ENCODE measurements at regions not wholly inside any gene's neighbourhood (a gene's known extent, or its start where the extent isn't known, plus 50 kb on each side); places are given as distances from the start of the nearest gene placed in this dataset.

DNA sequence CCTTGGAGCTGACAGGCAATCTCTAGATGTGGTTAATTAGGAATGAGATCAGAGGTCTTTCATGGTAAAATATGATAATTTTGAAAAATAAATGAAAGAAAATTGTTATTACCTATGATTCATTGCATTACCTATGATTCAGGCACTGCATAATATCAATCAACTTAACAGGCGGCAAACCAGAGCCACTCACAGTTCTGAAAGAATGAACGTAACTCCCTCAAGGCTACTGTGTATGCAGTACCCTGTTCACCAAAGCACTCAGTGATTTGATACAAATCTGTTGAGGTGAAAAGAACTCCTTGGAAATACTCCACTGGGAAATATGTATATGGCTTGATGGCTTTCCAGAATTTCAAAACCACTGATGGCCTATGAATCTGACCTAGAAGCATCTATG is 398.9 kb downstream of the ACTL7B start:
- no peak for FAIRE-seq
- POLR2A ChIA-PET = no interaction called here

More for the DNA sequence above, 398.9 kb downstream of the ACTL7B start:
- CTCF ChIA-PET = interaction anchor here (0.9 to 1.6 kb wide), 3 partner anchors 12 to 972 kb away, joined by 3 to 8 read pairs (median 4); no protein-coding TSS in a partner anchor
- no peak overlapping the region for H3K27ac ChIP-seq (ENCODE audit: insufficient read depth, low read depth, low read length)
- H3K4me2 ChIP-seq (ENCODE audit: insufficient read depth, low read length) = no peak overlapping the region
- H3K9me1 ChIP-seq (replicated peaks; ENCODE audit: control insufficient read depth, extremely low read depth, insufficient read depth, low read length) = no peaks in the 10 kb centered on the region
- no peak overlapping the region for H3K9ac ChIP-seq (replicated peaks; ENCODE audit: extremely low read depth, insufficient read depth, low read length)
- no peak for DNase-seq (ENCODE audit: low read depth, low spot score)
- intact Hi-C loops (cut with micrococcal nuclease) (no loop called here), dilution Hi-C loops (cut with MboI; ENCODE audit: extremely low pct_ligation_motif_present, low sequenced_read_pairs) (no loop called here)
- H2AFZ ChIP-seq (ENCODE audit: low read depth, low read length) = no peak overlapping the region
- BruUV-seq (replicated peaks) = no TSS peak
- H3K79me2 ChIP-seq (ENCODE audit: control insufficient read depth, insufficient read depth, low read length) = no peaks in the 10 kb centered on the region
- no peaks in the 10 kb centered on the region for H3K4me1 ChIP-seq (ENCODE audit: control insufficient read depth, extremely low read depth, insufficient read depth, low read length)
- H3K36me3 ChIP-seq (ENCODE audit: control insufficient read depth in 2 of 2, extremely low read depth in 1 of 2, insufficient read depth in 2 of 2, low read length in 2 of 2) = no peaks in the 10 kb centered on the region
- no peak overlapping the region for H3K4me3 ChIP-seq (replicated peaks in 1 of 3; ENCODE audit: insufficient read depth in 1 of 3, low read depth in 1 of 3, low read length in 3 of 3)
- no peaks in the 10 kb centered on the region for H4K20me1 ChIP-seq (replicated peaks; ENCODE audit: control insufficient read depth, extremely low read depth, insufficient read depth, low read length)
- no peaks in the 10 kb centered on the region for H3K9me3 ChIP-seq (replicated peaks; ENCODE audit: control insufficient read depth, insufficient read depth, low read length)
- TF ChIP-seq EZH2 (IDR thresholded peaks at IDR 0.05; ENCODE audit: borderline replicate concordance, low read depth, low read length, severe bottlenecking) (no peak), MYC (IDR thresholded peaks at IDR 0.05; ENCODE audit: low read depth, low read length) (no peak), GATA2 (IDR thresholded peaks at IDR 0.05; ENCODE audit: insufficient read depth, insufficient read length, low read depth, low read length) (no peak), JUN (IDR thresholded peaks at IDR 0.05; ENCODE audit: borderline replicate concordance, insufficient read depth, insufficient read length, low read depth) (no peak), MAX (IDR thresholded peaks at IDR 0.05; ENCODE audit: insufficient read depth, insufficient read length) (no peak), FOS (IDR thresholded peaks at IDR 0.05; ENCODE audit: borderline replicate concordance, insufficient read depth, low read length) (no peak), POLR2AphosphoS5 (IDR thresholded peaks at IDR 0.05; ENCODE audit: insufficient read depth, low read depth, low read length) (no peak), CTCF (IDR thresholded peaks at IDR 0.05; ENCODE audit: extremely low read depth in 1 of 2, insufficient read depth in 1 of 2, low read depth in 1 of 2, low read length in 2 of 2) (no peak), POLR2A (IDR thresholded peaks at IDR 0.05; ENCODE audit: low read depth, low read length) (no peak)
- H3K27me3 ChIP-seq (ENCODE audit: control insufficient read depth in 2 of 2, insufficient read depth in 2 of 2, low read length in 2 of 2) = no peaks in the 10 kb centered on the region

Data from endothelial cell of umbilical vein (primary cell).